AG09319 (cell line): ENCODE measurements at regions not wholly inside any gene's neighbourhood (a gene's known extent, or its start where the extent isn't known, plus 50 kb on each side); places are given as distances from the start of the nearest gene placed in this dataset.
"Not testable (repeated sequence)": the region's sequence is repeated elsewhere in the genome, so short reads cannot be mapped to it uniquely, and the experiment has no call there.

Experiments used
- DNase-seq: peaks from one replicate; pipeline ENCODE4 v3.0.0-alpha.2; 2010; ENCODE audit warnings: low read depth; ENCODE audit errors: extremely low read depth
- CTCF ChIP-seq: IDR thresholded peaks from 2 replicates; pipeline ENCODE4 v1.5.1; 2011; ENCODE audit warnings: low read depth, mild to moderate bottlenecking, inconsistent platforms, low read length, moderate library complexity

- DNase-seq = no peak
- no peak for TF ChIP-seq CTCF
Measured at GRCh38 chrX:85590638-85591037, 211.2 kb upstream of the POF1B start.

- TF ChIP-seq CTCF = no peak
- DNase-seq = no peak
Measured at GRCh38 chrX:85573801-85574200, 194.3 kb upstream of the POF1B start.

- TF ChIP-seq CTCF = no peak
- no peak for DNase-seq
Measured at GRCh38 chrX:85570496-85570895, 191.0 kb upstream of the POF1B start.

- TF ChIP-seq CTCF = no peak
- DNase-seq = no peak
Measured at GRCh38 chrX:85569686-85570085, 190.2 kb upstream of the POF1B start.

- DNase-seq = no peak
- TF ChIP-seq CTCF = no peak
Measured at GRCh38 chrX:85569096-85569495, 189.6 kb upstream of the POF1B start.

GRCh38 chrX:85561231-85561630 lies 181.8 kb upstream of the POF1B start:
- DNase-seq = no peak
- TF ChIP-seq CTCF = no peak

GRCh38 chrX:85544609-85545008 lies 165.1 kb upstream of the POF1B start:
- DNase-seq = no peak
- TF ChIP-seq CTCF = peak; percentile 36

- TF ChIP-seq CTCF = no peak
- DNase-seq = no peak
Measured at GRCh38 chrX:85543866-85544265, 164.4 kb upstream of the POF1B start.

- DNase-seq = not testable (repeated sequence)
Measured at GRCh38 chrX:85529141-85529540, 149.7 kb upstream of the POF1B start.
